Colonic mucosa (tissue), 4 donors: ENCODE measurements at regions not wholly inside any gene's neighbourhood (a gene's known extent, or its start where the extent isn't known, plus 50 kb on each side); places are given as distances from the start of the nearest gene placed in this dataset.

Experiments used
- DNase-seq: peaks from one replicate; pipeline ENCODE4 v3.0.0-alpha.2; 2020
- H3K27ac ChIP-seq: fragments of 200-600 bp; one replicate; pipeline ENCODE4 v1.8.0; 2021
- H3K27me3 ChIP-seq: fragments of 200-600 bp; one replicate; pipeline ENCODE4 v1.8.0; 2021
- H3K36me3 ChIP-seq: fragments of 200-600 bp; one replicate; pipeline ENCODE4 v1.8.0; 2021
- H3K4me1 ChIP-seq: fragments of 200-600 bp; one replicate; pipeline ENCODE4 v1.8.0; 2021; ENCODE audit warnings: mild to moderate bottlenecking
- H3K4me3 ChIP-seq: fragments of 200-600 bp; one replicate; pipeline ENCODE4 v1.8.0; 2021
- H3K9ac ChIP-seq, 2 donors: one replicate each; pipeline ENCODE4 v1.7.0; 2013; ENCODE audit warnings: control low read depth in 2 of 2, low read depth in 2 of 2, low read length in 2 of 2
- H3K9me3 ChIP-seq: fragments of 200-600 bp; one replicate; pipeline ENCODE4 v1.8.0; 2021
- CTCF ChIP-seq: fragments of 200-600 bp; IDR thresholded peaks from one replicate; pipeline ENCODE4 v1.8.0; 2022; ENCODE audit warnings: antibody characterized with exemption, mild to moderate bottlenecking
- intact Hi-C: fragments of 100-400 bp; cut with DNase I; formaldehyde crosslinking; loops from one replicate; pipeline ENCODE4 v1.14.1; 2022
- donor health status: healthy.
- donor health status: DM: no; HTN: no; CAD: no.
- donor health status: DM: no; HTN: no; CAD: no.

DNA sequence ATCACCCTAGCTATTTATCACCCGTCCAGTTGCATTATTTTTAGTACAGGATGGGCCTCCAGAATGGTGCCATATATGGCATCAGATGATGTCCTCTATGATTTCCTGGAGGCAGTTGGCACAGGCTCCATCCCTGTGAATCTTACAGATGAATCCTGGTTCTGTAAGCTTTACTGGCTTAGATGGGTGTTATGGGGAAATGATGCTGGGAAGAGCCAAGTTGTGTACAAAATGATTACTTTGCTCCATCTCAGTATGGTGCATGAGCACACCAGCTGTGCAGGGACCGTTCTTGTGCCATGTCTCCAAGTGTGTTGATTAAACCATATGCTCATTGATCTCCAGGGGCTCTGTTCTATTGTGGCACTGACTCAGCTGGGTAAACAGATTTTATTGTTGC is 755.7 kb downstream of the TLR4 start:
- no peaks in the 10 kb centered on the region for H3K9me3 ChIP-seq
- TF ChIP-seq CTCF = no peak
- H3K4me1 ChIP-seq = no peaks in the 10 kb centered on the region
- H3K27ac ChIP-seq = no peak overlapping the region
- H3K27me3 ChIP-seq = no peaks in the 10 kb centered on the region
- intact Hi-C loops = no loop called here
- no peaks in the 10 kb centered on the region for H3K36me3 ChIP-seq
- DNase-seq = no peak
- H3K9ac ChIP-seq = no peak overlapping the region
- H3K4me3 ChIP-seq = no peak overlapping the region

GRCh38 chr9:118463419-118463818 is 759.2 kb downstream of the TLR4 start:
- DNase-seq = no peak
- Histone ChIP-seq H3K9ac (no peak overlapping the region), H3K9me3 (no peaks in the 10 kb centered on the region), H3K27ac (no peak overlapping the region), H3K4me3 (no peak overlapping the region), H3K27me3 (no peaks in the 10 kb centered on the region), H3K36me3 (no peaks in the 10 kb centered on the region), H3K4me1 (no peaks in the 10 kb centered on the region)
- intact Hi-C loops = no loop called here
- no peak for TF ChIP-seq CTCF

GRCh38 chr9:118473521-118473920 is 769.3 kb downstream of the TLR4 start:
- Histone ChIP-seq H3K9ac (no peak overlapping the region), H3K27me3 (no peaks in the 10 kb centered on the region), H3K36me3 (no peaks in the 10 kb centered on the region), H3K4me3 (no peak overlapping the region), H3K27ac (no peak overlapping the region), H3K9me3 (no peaks in the 10 kb centered on the region), H3K4me1 (no peaks in the 10 kb centered on the region)
- no peak for TF ChIP-seq CTCF
- intact Hi-C loops = no loop called here
- DNase-seq = no peak

DNA sequence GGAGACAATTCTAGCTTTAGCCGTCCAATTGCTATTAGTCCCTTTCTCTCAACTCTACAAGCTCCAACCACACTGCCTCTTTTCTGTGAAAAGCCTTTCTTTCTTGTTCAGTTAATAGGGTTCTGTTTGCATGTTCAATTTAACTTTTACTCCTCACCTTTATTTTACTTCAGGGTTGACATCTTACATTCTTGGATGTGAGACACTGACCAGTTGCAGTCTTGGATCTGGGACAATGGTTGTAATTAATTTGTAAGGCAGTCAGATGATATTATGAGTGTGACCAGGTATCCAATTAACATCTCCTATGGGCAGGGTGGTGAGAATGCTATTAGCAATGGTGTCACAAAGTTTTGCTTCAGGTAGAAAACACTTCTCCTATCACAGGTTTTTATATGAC is 774.5 kb downstream of the TLR4 start:
- Histone ChIP-seq H3K36me3 (no peaks in the 10 kb centered on the region), H3K27ac (no peak overlapping the region), H3K4me1 (no peaks in the 10 kb centered on the region), H3K9me3 (no peaks in the 10 kb centered on the region), H3K27me3 (no peaks in the 10 kb centered on the region), H3K4me3 (no peak overlapping the region), H3K9ac (no peak overlapping the region)
- TF ChIP-seq CTCF = no peak
- intact Hi-C loops = no loop called here
- DNase-seq = no peak

- Histone ChIP-seq H3K27ac (no peak overlapping the region), H3K9me3 (no peaks in the 10 kb centered on the region), H3K36me3 (no peaks in the 10 kb centered on the region), H3K4me3 (no peak overlapping the region), H3K9ac (no peak overlapping the region), H3K27me3 (no peaks in the 10 kb centered on the region), H3K4me1 (no peaks in the 10 kb centered on the region)
- DNase-seq = no peak
- intact Hi-C loops = no loop called here
- no peak for TF ChIP-seq CTCF
These were observed 778.1 kb downstream of the TLR4 start for GRCh38 chr9:118482306-118482705.

DNA sequence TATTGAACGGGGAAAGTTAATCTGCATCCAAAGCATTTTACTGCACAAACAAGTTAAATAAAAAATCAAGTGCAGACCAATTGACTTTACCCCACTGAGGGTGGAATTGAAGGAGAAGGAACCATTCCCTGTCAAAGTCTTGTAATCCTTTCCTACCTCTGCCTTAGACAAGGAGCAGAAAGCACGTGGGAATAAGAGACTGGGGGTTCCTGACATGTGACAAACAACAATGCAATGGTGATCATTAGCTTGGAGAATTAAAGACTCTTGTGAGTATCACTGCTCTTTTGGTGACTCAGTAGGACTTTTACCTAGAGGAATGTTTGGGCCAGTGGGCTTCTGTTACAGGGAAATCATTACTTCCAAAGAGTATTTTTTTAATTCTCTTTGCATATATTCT is 779.5 kb downstream of the TLR4 start:
- Histone ChIP-seq H3K36me3 (no peaks in the 10 kb centered on the region), H3K9me3 (no peaks in the 10 kb centered on the region), H3K4me1 (no peaks in the 10 kb centered on the region), H3K4me3 (no peak overlapping the region), H3K27ac (no peak overlapping the region), H3K9ac (no peak overlapping the region), H3K27me3 (no peaks in the 10 kb centered on the region)
- DNase-seq = no peak
- intact Hi-C loops = no loop called here
- no peak for TF ChIP-seq CTCF
